ENCODE measurements at regions not wholly inside any gene's neighbourhood (a gene's known extent, or its start where the extent isn't known, plus 50 kb on each side); places are given as distances from the start of the nearest gene placed in this dataset.

- TF ChIP-seq CTCF (conservative IDR thresholded peaks at IDR 0.05; ENCODE audit: low read depth, low read length) (no peak), RFX5 (IDR thresholded peaks at IDR 0.05; ENCODE audit: low read depth, low read length) (no peak), MXI1 (IDR thresholded peaks at IDR 0.05; ENCODE audit: borderline replicate concordance, low read depth, low read length) (no peak), POLR2A (IDR thresholded peaks at IDR 0.05; ENCODE audit: low read depth, low read length) (no peak), USF2 (IDR thresholded peaks at IDR 0.05; ENCODE audit: low read depth, low read length) (no peak)
These were observed 721.1 kb downstream of the QKI start for GRCh38 chr6:164135511-164136132.

Data from IMR-90 (cell line).